ENCODE measurements at regions not wholly inside any gene's neighbourhood (a gene's known extent, or its start where the extent isn't known, plus 50 kb on each side); places are given as distances from the start of the nearest gene placed in this dataset.

DNA sequence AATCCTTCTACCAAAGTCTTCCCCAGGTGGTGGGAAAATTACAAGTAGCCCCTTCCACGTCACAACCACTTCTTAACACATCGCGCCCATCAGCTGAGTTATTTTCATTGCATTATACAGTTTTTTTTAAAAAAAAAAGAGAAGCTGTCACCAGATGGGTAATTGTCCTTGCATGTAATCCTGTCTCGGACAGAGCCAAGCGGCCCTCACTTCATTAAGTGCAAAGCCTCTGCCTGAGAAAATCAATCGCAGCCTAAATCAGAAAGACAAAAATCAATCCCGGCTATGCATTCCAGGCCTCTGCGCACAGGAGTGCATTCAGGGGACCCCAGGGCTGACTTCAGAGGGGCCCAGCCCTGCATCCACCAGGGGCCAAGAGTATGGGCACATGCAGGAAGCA, 538.9 kb downstream of the NPHP4 start:
- TF ChIP-seq EP300 (IDR thresholded peaks at IDR 0.05) (no peak), POLR2AphosphoS5 (IDR thresholded peaks at IDR 0.05) (no peak), POLR2A (IDR thresholded peaks at IDR 0.05) (no peak)
- TF ChIP-seq, protein P1, sequence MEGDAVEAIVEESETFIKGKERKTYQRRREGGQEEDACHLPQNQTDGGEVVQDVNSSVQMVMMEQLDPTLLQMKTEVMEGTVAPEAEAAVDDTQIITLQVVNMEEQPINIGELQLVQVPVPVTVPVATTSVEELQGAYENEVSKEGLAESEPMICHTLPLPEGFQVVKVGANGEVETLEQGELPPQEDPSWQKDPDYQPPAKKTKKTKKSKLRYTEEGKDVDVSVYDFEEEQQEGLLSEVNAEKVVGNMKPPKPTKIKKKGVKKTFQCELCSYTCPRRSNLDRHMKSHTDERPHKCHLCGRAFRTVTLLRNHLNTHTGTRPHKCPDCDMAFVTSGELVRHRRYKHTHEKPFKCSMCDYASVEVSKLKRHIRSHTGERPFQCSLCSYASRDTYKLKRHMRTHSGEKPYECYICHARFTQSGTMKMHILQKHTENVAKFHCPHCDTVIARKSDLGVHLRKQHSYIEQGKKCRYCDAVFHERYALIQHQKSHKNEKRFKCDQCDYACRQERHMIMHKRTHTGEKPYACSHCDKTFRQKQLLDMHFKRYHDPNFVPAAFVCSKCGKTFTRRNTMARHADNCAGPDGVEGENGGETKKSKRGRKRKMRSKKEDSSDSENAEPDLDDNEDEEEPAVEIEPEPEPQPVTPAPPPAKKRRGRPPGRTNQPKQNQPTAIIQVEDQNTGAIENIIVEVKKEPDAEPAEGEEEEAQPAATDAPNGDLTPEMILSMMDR (IDR thresholded peaks at IDR 0.05), result no peak
- Histone ChIP-seq H3K4me3 (no peak overlapping the region), H3K36me3 (no peaks in the 10 kb centered on the region), H3K27ac (no peak overlapping the region), H3K9me3 (no peaks in the 10 kb centered on the region), H3K27me3 (peaks cover 11 to 81% (median 26%) of the 10 kb centered on the region in 3 donors), H3K4me1 (no peaks in the 10 kb centered on the region)
- intact Hi-C loops (cut with DNase I; ENCODE audit: low total_unique reads), result no loop called here
- WGBS, 5 donors, result 76 to 89% (median 83%) methylated on average over 8 of the region's 8 CpGs
- no peak for DNase-seq

DNA sequence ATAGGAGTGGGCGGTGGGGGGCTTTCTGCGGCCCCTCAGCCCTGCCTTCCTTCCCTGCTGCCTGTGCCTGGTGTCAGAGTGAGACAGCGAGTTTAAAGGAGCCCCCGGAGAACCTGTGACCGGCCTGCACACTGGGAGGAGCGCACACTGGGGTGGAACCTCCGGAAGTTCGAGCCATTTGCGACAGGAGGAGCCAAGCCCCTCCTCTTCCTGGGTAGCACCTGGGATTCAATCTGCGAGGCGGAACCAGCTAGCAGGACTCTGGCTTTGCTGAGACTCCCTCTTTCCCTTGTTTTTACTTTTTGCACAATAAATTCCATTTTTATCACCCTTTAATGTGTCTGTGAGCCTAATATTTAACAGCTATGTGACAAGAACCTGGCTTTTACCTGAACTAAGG, 540.6 kb downstream of the NPHP4 start:
- intact Hi-C loops (cut with DNase I; ENCODE audit: low total_unique reads), result no loop called here
- TF ChIP-seq POLR2AphosphoS5 (IDR thresholded peaks at IDR 0.05) (no peak), EP300 (IDR thresholded peaks at IDR 0.05) (no peak), POLR2A (IDR thresholded peaks at IDR 0.05) (no peak)
- TF ChIP-seq, protein P1 (IDR thresholded peaks at IDR 0.05), result no peak
- Histone ChIP-seq H3K27ac (no peak overlapping the region), H3K9me3 (no peaks in the 10 kb centered on the region), H3K27me3 (peaks cover 11 to 85% (median 21%) of the 10 kb centered on the region in 3 donors), H3K4me3 (no peak overlapping the region), H3K4me1 (no peaks in the 10 kb centered on the region), H3K36me3 (no peaks in the 10 kb centered on the region)
- no peak for DNase-seq
- 73 to 77% (median 75%) methylated on average over 11 of the region's 11 CpGs for WGBS, 5 donors

DNA sequence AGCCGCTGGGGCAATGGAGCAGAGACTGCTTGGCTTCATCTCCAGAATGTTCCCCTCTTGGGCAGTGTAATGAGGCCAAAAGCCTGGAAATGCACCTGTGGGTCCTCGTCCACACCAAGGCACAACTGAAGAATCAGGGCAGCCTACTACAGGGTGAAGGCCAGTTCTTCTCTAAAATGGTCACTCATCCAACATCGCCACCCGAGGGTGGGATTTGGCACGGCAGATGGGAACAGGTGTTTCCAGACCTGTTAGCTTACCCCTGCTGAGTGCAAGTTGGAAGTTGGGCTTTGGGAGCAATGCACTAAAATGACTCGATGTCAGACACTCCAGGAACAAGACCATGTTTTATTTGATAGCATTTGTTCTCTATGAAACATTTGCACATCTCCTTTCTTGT, 543.7 kb downstream of the NPHP4 start:
- WGBS, 5 donors, result 61 to 73% (median 70%) methylated on average over 5 to 6 of the region's 6 CpGs
- no peaks in the 10 kb centered on the region for H3K9me3 ChIP-seq
- peaks cover 2 to 54% (median 6%) of the 10 kb centered on the region in 3 donors for H3K27me3 ChIP-seq
- no peak overlapping the region for H3K4me3 ChIP-seq
- no peaks in the 10 kb centered on the region for H3K36me3 ChIP-seq
- no peak overlapping the region for H3K27ac ChIP-seq
- intact Hi-C loops (cut with DNase I; ENCODE audit: low total_unique reads), result no loop called here
- H3K4me1 ChIP-seq, result no peaks in the 10 kb centered on the region
- no peak for DNase-seq
- TF ChIP-seq EP300 (IDR thresholded peaks at IDR 0.05) (no peak), POLR2A (IDR thresholded peaks at IDR 0.05) (no peak), POLR2AphosphoS5 (IDR thresholded peaks at IDR 0.05) (no peak)
- TF ChIP-seq, protein P1 (IDR thresholded peaks at IDR 0.05), result no peak

DNA sequence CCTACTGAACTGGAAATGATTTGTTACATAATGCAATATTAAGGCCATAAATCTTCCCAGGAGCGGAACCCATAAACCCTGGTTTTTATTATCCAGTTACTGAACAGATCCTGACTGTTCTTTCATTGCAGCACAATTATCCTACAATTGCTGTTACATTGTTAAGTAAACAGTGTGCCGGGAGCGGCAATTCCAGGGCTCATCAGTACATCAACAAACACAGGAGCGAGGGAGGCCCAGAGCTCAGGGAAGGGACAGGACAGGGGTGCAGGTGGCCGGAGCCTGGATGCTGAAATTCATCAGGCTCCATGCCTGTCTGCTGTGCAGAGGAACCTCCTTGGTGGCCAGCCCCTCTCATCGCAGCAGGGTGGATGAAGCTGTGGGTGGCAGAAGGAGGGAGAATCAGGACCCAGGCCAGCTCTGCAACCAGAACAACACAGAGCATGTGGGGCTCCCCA, 544.7 kb downstream of the NPHP4 start:
- WGBS, 5 donors, result 36 to 52% (median 49%) methylated on average over 6 of the region's 6 CpGs
- no peaks in the 10 kb centered on the region for H3K4me1 ChIP-seq
- TF ChIP-seq POLR2A (IDR thresholded peaks at IDR 0.05), result no peak
- TF ChIP-seq, protein P1 (IDR thresholded peaks at IDR 0.05), result no peak
- TF ChIP-seq EP300 (IDR thresholded peaks at IDR 0.05), result no peak
- TF ChIP-seq POLR2AphosphoS5 (IDR thresholded peaks at IDR 0.05), result no peak
- no peak overlapping the region for H3K27ac ChIP-seq
- intact Hi-C loops (cut with DNase I; ENCODE audit: low total_unique reads), result no loop called here
- H3K4me3 ChIP-seq, result no peak overlapping the region
- H3K9me3 ChIP-seq, result no peaks in the 10 kb centered on the region
- no peak for DNase-seq
- peaks cover 0 to 58% (median 5%) of the 10 kb centered on the region in 3 donors for H3K27me3 ChIP-seq
- no peaks in the 10 kb centered on the region for H3K36me3 ChIP-seq
